Astrocyte (in vitro differentiated cells and primary cell): ENCODE measurements at regions not wholly inside any gene's neighbourhood (a gene's known extent, or its start where the extent isn't known, plus 50 kb on each side); places are given as distances from the start of the nearest gene placed in this dataset.

Source experiments
- DNase-seq: peaks from one replicate; pipeline ENCODE4 v3.0.0-alpha.2; 2010; ENCODE audit warnings: low read depth
- FAIRE-seq: peaks from 2 replicates; lab custom pipeline; 2011; peaks lifted over from hg19 to GRCh38; lab: Jason Lieb, UNC
- H2AFZ ChIP-seq: 2 replicates; pipeline ENCODE4 v1.6.0; 2012; ENCODE audit warnings: low read depth, low read length, inconsistent platforms
- H3K27ac ChIP-seq: 2 replicates; pipeline ENCODE4 v1.5.1; 2011; ENCODE audit warnings: low read depth, low read length, inconsistent platforms
- H3K27me3 ChIP-seq: 2 replicates; pipeline ENCODE4 v1.6.0; 2011; ENCODE audit warnings: low read length, inconsistent platforms; ENCODE audit not compliant: insufficient read depth
- H3K36me3 ChIP-seq: 2 replicates; pipeline ENCODE4 v1.5.1; 2011; ENCODE audit warnings: low read length, inconsistent platforms; ENCODE audit not compliant: insufficient read depth
- H3K4me1 ChIP-seq: 2 replicates; pipeline ENCODE4 v1.5.1; 2011; ENCODE audit warnings: low read length, inconsistent platforms; ENCODE audit not compliant: insufficient read depth
- H3K4me2 ChIP-seq: 2 replicates; pipeline ENCODE4 v1.6.0; 2012; ENCODE audit warnings: low read length, inconsistent platforms
- H3K4me3 ChIP-seq: 2 replicates; pipeline ENCODE4 v1.5.1; 2011; ENCODE audit warnings: low read depth, mild to moderate bottlenecking, low read length, inconsistent platforms; ENCODE audit not compliant: insufficient read depth
- H3K79me2 ChIP-seq: 2 replicates; pipeline ENCODE4 v1.6.0; 2012; ENCODE audit warnings: mild to moderate bottlenecking, low read length, inconsistent platforms; ENCODE audit not compliant: insufficient read depth
- H3K9ac ChIP-seq: 2 replicates; pipeline ENCODE4 v1.6.0; 2012; ENCODE audit warnings: mild to moderate bottlenecking, low read length, inconsistent platforms
- H3K9me3 ChIP-seq: 2 replicates; pipeline ENCODE4 v1.5.1; 2012; ENCODE audit warnings: low read depth, mild to moderate bottlenecking, low read length, inconsistent platforms; ENCODE audit not compliant: insufficient read depth
- H4K20me1 ChIP-seq: 2 replicates; pipeline ENCODE4 v1.6.0; 2012; ENCODE audit warnings: low read length, inconsistent platforms; ENCODE audit not compliant: insufficient read depth
- H3K27ac Mint-ChIP-seq: one replicate; pipeline ENCODE4 v1.8.0; 2021; ENCODE audit warnings: mild to moderate bottlenecking, mixed read lengths; ENCODE audit not compliant: unreplicated experiment
- H3K27me3 Mint-ChIP-seq: one replicate; pipeline ENCODE4 v1.8.0; 2021; ENCODE audit warnings: low read depth, mixed read lengths; ENCODE audit not compliant: unreplicated experiment
- H3K36me3 Mint-ChIP-seq: one replicate; pipeline ENCODE4 v1.8.0; 2021; ENCODE audit warnings: low read depth, mixed read lengths; ENCODE audit not compliant: unreplicated experiment
- H3K4me1 Mint-ChIP-seq: one replicate; pipeline ENCODE4 v1.8.0; 2021; ENCODE audit warnings: low read depth, mixed read lengths; ENCODE audit not compliant: unreplicated experiment
- H3K4me3 Mint-ChIP-seq: one replicate; pipeline ENCODE4 v1.8.0; 2021; ENCODE audit warnings: mild to moderate bottlenecking, moderate library complexity, mixed read lengths; ENCODE audit not compliant: unreplicated experiment
- H3K9me3 Mint-ChIP-seq: one replicate; pipeline ENCODE4 v1.8.0; 2021; ENCODE audit warnings: mild to moderate bottlenecking, mixed read lengths; ENCODE audit not compliant: unreplicated experiment
- CTCF ChIP-seq: IDR thresholded peaks from 2 replicates; pipeline ENCODE4 v1.5.1; 2011; ENCODE audit warnings: low read depth, mild to moderate bottlenecking, inconsistent platforms, low read length, moderate library complexity; ENCODE audit not compliant: insufficient read depth
- EZH2 ChIP-seq: IDR thresholded peaks from 2 replicates; pipeline ENCODE4 v1.6.1; 2012; ENCODE audit warnings: mild to moderate bottlenecking, low read length, inconsistent platforms; ENCODE audit not compliant: insufficient read depth

GRCh38 chr14:92244805-92245204, 78.2 kb upstream of the SLC24A4 start:
- H3K4me3 ChIP-seq: no peak overlapping the region
- H3K27ac ChIP-seq: no peak overlapping the region
- H3K4me1 Mint-ChIP-seq: no peaks in the 10 kb centered on the region
- H3K4me2 ChIP-seq: no peak overlapping the region
- H3K9me3 ChIP-seq: peaks cover 6% of the 10 kb centered on the region
- no peak overlapping the region for H3K27ac Mint-ChIP-seq
- no peaks in the 10 kb centered on the region for H3K36me3 ChIP-seq
- FAIRE-seq (no peak), DNase-seq (no peak)
- no peaks in the 10 kb centered on the region for H4K20me1 ChIP-seq
- no peak overlapping the region for H3K4me3 Mint-ChIP-seq
- H2AFZ ChIP-seq: no peak overlapping the region
- H3K27me3 Mint-ChIP-seq: peaks cover 4% of the 10 kb centered on the region
- peaks cover 4% of the 10 kb centered on the region for H3K36me3 Mint-ChIP-seq
- H3K9me3 Mint-ChIP-seq: peaks cover 35% of the 10 kb centered on the region
- H3K9ac ChIP-seq: no peak overlapping the region
- no peak for TF ChIP-seq EZH2
- no peak for TF ChIP-seq CTCF
- no peaks in the 10 kb centered on the region for H3K79me2 ChIP-seq
- no peaks in the 10 kb centered on the region for H3K4me1 ChIP-seq
- no peaks in the 10 kb centered on the region for H3K27me3 ChIP-seq

- no peak for DNase-seq
- H3K4me1 ChIP-seq: no peaks in the 10 kb centered on the region
- peaks cover 30% of the 10 kb centered on the region for H3K9me3 Mint-ChIP-seq
- FAIRE-seq: no peak
- H3K4me3 ChIP-seq: no peak overlapping the region
- no peak overlapping the region for H3K9ac ChIP-seq
- H3K27me3 Mint-ChIP-seq: peaks cover 26% of the 10 kb centered on the region
- H3K36me3 ChIP-seq: no peaks in the 10 kb centered on the region
- H3K79me2 ChIP-seq: no peaks in the 10 kb centered on the region
- H3K4me2 ChIP-seq: no peak overlapping the region
- H3K27ac Mint-ChIP-seq: no peak overlapping the region
- TF ChIP-seq EZH2 (no peak), CTCF (no peak)
- H3K9me3 ChIP-seq: peaks cover 6% of the 10 kb centered on the region
- H3K4me3 Mint-ChIP-seq: no peak overlapping the region
- H4K20me1 ChIP-seq: no peaks in the 10 kb centered on the region
- no peak overlapping the region for H3K27ac ChIP-seq
- H2AFZ ChIP-seq: no peak overlapping the region
- H3K4me1 Mint-ChIP-seq: no peaks in the 10 kb centered on the region
- H3K36me3 Mint-ChIP-seq: peaks cover 2% of the 10 kb centered on the region
- peaks cover 4% of the 10 kb centered on the region for H3K27me3 ChIP-seq
These were observed 75.6 kb upstream of the SLC24A4 start for GRCh38 chr14:92247341-92247740.

GRCh38 chr14:92247947-92248346, 75.0 kb upstream of the SLC24A4 start:
- Mint-ChIP-seq H3K27me3 (peaks cover 30% of the 10 kb centered on the region), H3K9me3 (peaks cover 27% of the 10 kb centered on the region), H3K4me3 (no peak overlapping the region), H3K27ac (no peak overlapping the region), H3K4me1 (no peaks in the 10 kb centered on the region), H3K36me3 (peaks cover 2% of the 10 kb centered on the region)
- no peak overlapping the region for H3K4me2 ChIP-seq
- peaks cover 6% of the 10 kb centered on the region for H3K9me3 ChIP-seq
- H2AFZ ChIP-seq: no peak overlapping the region
- FAIRE-seq (no peak), DNase-seq (no peak)
- TF ChIP-seq EZH2 (no peak), CTCF (no peak)
- H3K4me3 ChIP-seq: no peak overlapping the region
- H3K79me2 ChIP-seq: no peaks in the 10 kb centered on the region
- H3K9ac ChIP-seq: no peak overlapping the region
- H3K27me3 ChIP-seq: peaks cover 4% of the 10 kb centered on the region
- H3K4me1 ChIP-seq: no peaks in the 10 kb centered on the region
- H3K27ac ChIP-seq: no peak overlapping the region
- H3K36me3 ChIP-seq: no peaks in the 10 kb centered on the region
- H4K20me1 ChIP-seq: no peaks in the 10 kb centered on the region
